ENCODE measurements at regions not wholly inside any gene's neighbourhood (a gene's known extent, or its start where the extent isn't known, plus 50 kb on each side); places are given as distances from the start of the nearest gene placed in this dataset.
"Not testable (repeated sequence)": the region's sequence is repeated elsewhere in the genome, so short reads cannot be mapped to it uniquely, and the experiment has no call there.

DNA sequence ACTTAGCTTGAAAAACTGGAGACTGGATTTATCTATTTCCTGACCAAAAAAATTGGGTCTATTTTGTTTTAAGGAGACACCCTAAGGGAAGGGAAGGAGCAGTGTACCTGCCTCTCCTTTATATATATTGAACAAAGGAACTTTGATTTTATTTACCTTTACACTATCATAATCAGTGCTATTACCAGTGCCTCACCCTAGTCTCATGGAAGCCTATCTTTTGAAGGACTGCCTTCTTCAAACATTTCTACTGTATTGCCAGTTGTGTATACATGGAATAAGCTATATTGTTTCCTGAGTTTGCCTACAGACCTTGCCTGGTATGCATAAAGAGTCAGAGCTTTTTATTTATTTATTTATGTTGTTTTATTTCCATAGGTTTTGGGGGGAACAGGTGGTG is 124.9 kb downstream of the UTRN start:
- TF ChIP-seq ZFX (IDR thresholded peaks at IDR 0.05; ENCODE audit: borderline replicate concordance) (no peak), CTCF (IDR thresholded peaks at IDR 0.05) (no peak)
- no peak overlapping the region for H3K27ac ChIP-seq

DNA sequence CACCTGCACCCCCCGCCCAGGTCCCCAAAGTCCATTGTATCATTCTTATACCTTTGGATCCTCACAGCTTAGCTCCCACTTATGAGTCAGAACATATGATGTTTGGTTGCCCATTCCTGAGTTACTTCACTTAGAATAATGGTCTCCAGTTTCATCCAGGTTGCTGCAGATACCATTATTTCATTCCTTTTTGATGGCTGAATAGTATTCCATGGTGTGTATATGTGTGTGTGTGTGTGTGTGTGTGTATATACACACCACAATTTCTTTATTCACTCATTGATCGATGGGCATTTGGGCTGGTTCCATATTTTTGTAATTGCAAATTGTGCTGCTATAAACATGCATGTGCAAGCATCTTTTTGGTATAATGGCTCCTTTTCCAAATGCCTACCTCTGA is 125.4 kb downstream of the UTRN start:
- H3K27ac ChIP-seq: not testable (repeated sequence)

DNA sequence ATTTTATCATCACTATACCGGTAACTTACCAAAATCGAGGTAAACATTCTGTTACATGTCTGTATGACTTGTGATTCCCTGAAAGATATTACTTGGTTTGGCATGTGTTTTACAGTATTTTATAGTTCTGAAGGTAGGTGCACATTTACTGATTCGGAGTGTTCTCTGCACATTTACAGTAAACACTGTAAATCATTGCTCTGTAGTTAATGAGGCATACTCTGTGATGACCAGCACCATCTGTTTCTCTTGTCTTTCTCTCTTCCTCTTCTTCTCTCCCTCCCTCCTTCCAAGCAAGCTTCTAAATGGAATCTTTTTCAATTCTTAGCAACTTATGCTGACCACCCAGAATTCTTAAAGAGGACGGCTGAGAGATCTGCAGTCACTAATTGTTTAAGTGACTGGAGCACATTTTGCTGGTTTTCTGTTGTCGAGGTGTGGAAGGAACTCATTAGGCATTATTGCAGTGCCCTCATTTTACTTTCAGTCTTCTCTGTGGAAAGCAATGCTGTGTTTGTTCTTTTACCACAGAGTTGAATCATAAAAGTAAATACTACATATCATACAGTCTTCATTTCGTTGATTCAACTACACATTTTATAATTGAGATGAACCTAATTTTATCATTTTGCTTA is 126.5 kb downstream of the UTRN start:
- no peak for TF ChIP-seq CTCF (IDR thresholded peaks at IDR 0.05)
- TF ChIP-seq ZFX (IDR thresholded peaks at IDR 0.05; ENCODE audit: borderline replicate concordance): no peak
- no peak overlapping the region for H3K27ac ChIP-seq

GRCh38 chr6:144413418-144413817 is 128.3 kb downstream of the UTRN start:
- no peak overlapping the region for H3K27ac ChIP-seq
- TF ChIP-seq ZFX (IDR thresholded peaks at IDR 0.05; ENCODE audit: borderline replicate concordance) (no peak), CTCF (IDR thresholded peaks at IDR 0.05) (no peak)

GRCh38 chr6:144415014-144415413 is 129.9 kb downstream of the UTRN start:
- TF ChIP-seq CTCF (IDR thresholded peaks at IDR 0.05) (no peak), ZFX (IDR thresholded peaks at IDR 0.05; ENCODE audit: borderline replicate concordance) (no peak)
- peak overlapping the region; percentile 36 for H3K27ac ChIP-seq

DNA sequence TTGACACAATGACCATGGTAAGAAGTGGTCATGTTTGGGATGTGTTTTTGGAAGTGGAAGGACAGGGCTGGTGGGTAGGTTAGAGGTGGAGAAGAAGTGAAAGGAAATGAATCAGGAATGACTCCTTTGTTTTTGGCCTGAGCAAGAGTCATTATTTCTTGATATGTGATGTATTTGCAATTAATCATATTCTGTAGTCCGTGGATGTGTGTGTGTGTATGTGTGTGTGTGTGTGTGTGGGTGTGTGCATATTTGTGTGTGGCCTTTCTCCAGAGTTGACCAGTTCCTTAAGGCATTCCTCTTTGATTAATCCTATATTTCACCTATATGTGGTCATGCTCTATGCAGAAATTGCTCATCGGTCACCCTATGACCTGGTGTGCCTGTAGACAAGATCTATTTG is 130.7 kb downstream of the UTRN start:
- H3K27ac ChIP-seq: no peak overlapping the region
- TF ChIP-seq CTCF (IDR thresholded peaks at IDR 0.05): no peak
- TF ChIP-seq ZFX (IDR thresholded peaks at IDR 0.05; ENCODE audit: borderline replicate concordance): no peak

DNA sequence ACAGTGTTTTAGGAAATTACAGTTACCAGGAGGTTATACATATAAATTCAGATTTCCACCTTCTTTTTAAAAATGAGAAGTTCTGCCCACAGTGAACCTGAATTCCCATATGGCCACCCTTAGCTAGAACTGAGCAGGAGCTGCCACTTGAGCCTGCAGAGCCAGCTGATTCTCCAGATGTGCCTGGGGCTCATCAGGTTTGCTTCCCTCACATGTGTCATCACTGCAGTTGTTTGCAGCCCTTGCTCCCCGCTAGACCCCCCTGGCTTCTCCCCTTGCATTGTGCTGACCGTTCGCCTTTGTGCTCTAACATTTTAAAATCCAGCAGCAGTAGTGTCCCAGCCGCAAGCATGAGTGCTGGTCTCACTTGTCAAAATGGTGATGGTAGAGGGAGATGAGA is 131.1 kb downstream of the UTRN start:
- TF ChIP-seq CTCF (IDR thresholded peaks at IDR 0.05) (no peak), ZFX (IDR thresholded peaks at IDR 0.05; ENCODE audit: borderline replicate concordance) (no peak)
- H3K27ac ChIP-seq: no peak overlapping the region

DNA sequence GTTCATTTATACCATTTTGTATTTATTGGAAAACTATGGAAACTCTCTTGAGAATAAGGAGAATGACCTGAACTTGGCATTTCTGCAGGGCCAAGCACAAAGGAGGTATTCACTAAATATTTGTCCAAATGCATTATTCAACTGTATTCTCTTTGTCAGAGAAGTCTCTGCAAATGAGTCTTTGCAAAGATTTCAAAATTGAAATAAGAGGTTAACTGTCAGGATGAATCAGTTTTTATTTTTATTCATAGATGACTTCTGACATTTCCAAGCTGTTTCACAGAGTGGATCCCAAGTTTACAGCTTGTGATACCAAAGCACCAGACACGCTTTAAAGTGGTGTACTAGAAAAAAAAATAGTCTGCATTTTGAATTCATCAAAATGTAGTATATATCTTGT is 131.6 kb downstream of the UTRN start:
- no peak overlapping the region for H3K27ac ChIP-seq
- TF ChIP-seq ZFX (IDR thresholded peaks at IDR 0.05; ENCODE audit: borderline replicate concordance) (no peak), CTCF (IDR thresholded peaks at IDR 0.05) (no peak)

Measured in 22Rv1 (cell line).